ENCODE measurements at regions not wholly inside any gene's neighbourhood (a gene's known extent, or its start where the extent isn't known, plus 50 kb on each side); places are given as distances from the start of the nearest gene placed in this dataset.
"Not testable (repeated sequence)": the region's sequence is repeated elsewhere in the genome, so short reads cannot be mapped to it uniquely, and the experiment has no call there.

- no peak for DNase-seq
Measured at GRCh38 chr2:102871707-102872106, 109.9 kb downstream of the TMEM182 start.

GRCh38 chr2:102872388-102872787 lies 110.6 kb downstream of the TMEM182 start:
- DNase-seq = no peak

GRCh38 chr2:102879513-102879912 lies 117.7 kb downstream of the TMEM182 start:
- DNase-seq = not testable (repeated sequence)

GRCh38 chr2:102880731-102881130 lies 118.9 kb downstream of the TMEM182 start:
- no peak for DNase-seq

GRCh38 chr2:102886216-102886893 lies 124.5 kb downstream of the TMEM182 start:
- no peak for DNase-seq

GRCh38 chr2:102888514-102888913 lies 126.7 kb downstream of the TMEM182 start:
- no peak for DNase-seq

- no peak for DNase-seq
Measured at GRCh38 chr2:102891296-102891695, 129.5 kb downstream of the TMEM182 start.

- no peak for DNase-seq
Measured at GRCh38 chr2:102892698-102893310, 131.0 kb downstream of the TMEM182 start.

- no peak for DNase-seq
Measured at GRCh38 chr2:102893870-102894269, 132.0 kb downstream of the TMEM182 start.

GRCh38 chr2:102895376-102895775 lies 133.5 kb downstream of the TMEM182 start:
- DNase-seq = no peak

GRCh38 chr2:102909240-102909639 lies 147.4 kb downstream of the TMEM182 start:
- not testable (repeated sequence) for DNase-seq

GRCh38 chr2:102910724-102911123 lies 148.9 kb downstream of the TMEM182 start:
- DNase-seq = no peak

- no peak for DNase-seq
Measured at GRCh38 chr2:102915128-102915527, 153.3 kb downstream of the TMEM182 start.

GRCh38 chr2:102922321-102922720 lies 160.5 kb downstream of the TMEM182 start:
- no peak for DNase-seq

GRCh38 chr2:102925003-102925402 lies 163.2 kb downstream of the TMEM182 start:
- DNase-seq = no peak

- DNase-seq = no peak
Measured at GRCh38 chr2:102927854-102928267, 166.0 kb downstream of the TMEM182 start.

- no peak for DNase-seq
Measured at GRCh38 chr2:102929721-102930120, 167.9 kb downstream of the TMEM182 start.

GRCh38 chr2:102932501-102932900 lies 170.7 kb downstream of the TMEM182 start:
- no peak for DNase-seq

GRCh38 chr2:102939207-102939606 lies 177.4 kb downstream of the TMEM182 start:
- no peak for DNase-seq

- DNase-seq = no peak
Measured at GRCh38 chr2:102940684-102941083, 178.9 kb downstream of the TMEM182 start.

GRCh38 chr2:102942107-102942506 lies 180.3 kb downstream of the TMEM182 start:
- DNase-seq = no peak

GRCh38 chr2:102943251-102943650 lies 181.4 kb downstream of the TMEM182 start:
- DNase-seq = no peak

- no peak for DNase-seq
Measured at GRCh38 chr2:102950371-102950946, 188.6 kb downstream of the TMEM182 start.

GRCh38 chr2:102951249-102951648 lies 189.4 kb downstream of the TMEM182 start:
- no peak for DNase-seq

Data from NCI-H524 treated with DMSO at 0.1 percent for 48 hours (cell line).